Glutamatergic neuron (in vitro differentiated cells): ENCODE measurements at regions not wholly inside any gene's neighbourhood (a gene's known extent, or its start where the extent isn't known, plus 50 kb on each side); places are given as distances from the start of the nearest gene placed in this dataset.

Experiments
- DNase-seq: peaks from one replicate; pipeline ENCODE4 v3.0.0; 2022
- H3K27ac Mint-ChIP-seq: one replicate; pipeline ENCODE4 v1.8.0; 2020; ENCODE audit warnings: mild to moderate bottlenecking, mixed read lengths, inconsistent platforms; ENCODE audit not compliant: unreplicated experiment
- H3K27me3 Mint-ChIP-seq: one replicate; pipeline ENCODE4 v1.8.0; 2020; ENCODE audit warnings: mild to moderate bottlenecking, moderate library complexity, mixed read lengths, inconsistent platforms; ENCODE audit not compliant: unreplicated experiment
- H3K36me3 Mint-ChIP-seq: one replicate; pipeline ENCODE4 v1.8.0; 2020; ENCODE audit warnings: mild to moderate bottlenecking, mixed read lengths, inconsistent platforms; ENCODE audit not compliant: unreplicated experiment
- H3K4me1 Mint-ChIP-seq: one replicate; pipeline ENCODE4 v1.8.0; 2020; ENCODE audit warnings: mild to moderate bottlenecking, low read depth, mixed read lengths, inconsistent platforms; ENCODE audit not compliant: unreplicated experiment
- H3K4me3 Mint-ChIP-seq: one replicate; pipeline ENCODE4 v1.8.0; 2020; ENCODE audit warnings: mild to moderate bottlenecking, mixed read lengths, inconsistent platforms; ENCODE audit not compliant: unreplicated experiment
- H3K9me3 Mint-ChIP-seq: one replicate; pipeline ENCODE4 v1.8.0; 2020; ENCODE audit warnings: mild to moderate bottlenecking, moderate library complexity, mixed read lengths, inconsistent platforms; ENCODE audit not compliant: unreplicated experiment
- TF ChIP-seq, protein P1 (sequence below): fragments of 200-600 bp; sonication (generic); IDR thresholded peaks from one replicate; pipeline ENCODE4 v1.5.0; 2021; ENCODE audit not compliant: partially characterized antibody, unreplicated experiment

DNA sequence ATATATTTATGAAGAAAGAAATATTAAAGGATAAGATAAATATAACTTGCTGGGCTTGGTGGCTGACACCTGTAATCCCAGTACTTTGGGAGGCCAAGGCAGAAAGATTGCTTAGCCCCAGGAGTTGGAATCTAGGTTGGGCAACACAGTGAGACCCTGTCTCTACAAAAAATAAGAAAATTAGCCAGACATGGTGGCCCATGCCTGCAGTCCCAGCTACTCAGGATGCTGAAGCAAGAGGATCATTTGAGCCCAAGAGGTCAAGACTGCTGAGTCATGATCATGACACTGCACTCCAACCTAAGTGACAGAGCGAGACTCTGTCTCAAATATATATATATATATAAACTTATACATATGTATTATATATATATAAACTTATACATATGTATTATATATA, 164.0 kb downstream of the MRPL14 start:
- H3K36me3 Mint-ChIP-seq, result no peaks in the 10 kb centered on the region
- TF ChIP-seq, protein P1, sequence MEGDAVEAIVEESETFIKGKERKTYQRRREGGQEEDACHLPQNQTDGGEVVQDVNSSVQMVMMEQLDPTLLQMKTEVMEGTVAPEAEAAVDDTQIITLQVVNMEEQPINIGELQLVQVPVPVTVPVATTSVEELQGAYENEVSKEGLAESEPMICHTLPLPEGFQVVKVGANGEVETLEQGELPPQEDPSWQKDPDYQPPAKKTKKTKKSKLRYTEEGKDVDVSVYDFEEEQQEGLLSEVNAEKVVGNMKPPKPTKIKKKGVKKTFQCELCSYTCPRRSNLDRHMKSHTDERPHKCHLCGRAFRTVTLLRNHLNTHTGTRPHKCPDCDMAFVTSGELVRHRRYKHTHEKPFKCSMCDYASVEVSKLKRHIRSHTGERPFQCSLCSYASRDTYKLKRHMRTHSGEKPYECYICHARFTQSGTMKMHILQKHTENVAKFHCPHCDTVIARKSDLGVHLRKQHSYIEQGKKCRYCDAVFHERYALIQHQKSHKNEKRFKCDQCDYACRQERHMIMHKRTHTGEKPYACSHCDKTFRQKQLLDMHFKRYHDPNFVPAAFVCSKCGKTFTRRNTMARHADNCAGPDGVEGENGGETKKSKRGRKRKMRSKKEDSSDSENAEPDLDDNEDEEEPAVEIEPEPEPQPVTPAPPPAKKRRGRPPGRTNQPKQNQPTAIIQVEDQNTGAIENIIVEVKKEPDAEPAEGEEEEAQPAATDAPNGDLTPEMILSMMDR, result no peak
- H3K27ac Mint-ChIP-seq, result no peak overlapping the region
- H3K27me3 Mint-ChIP-seq, result peaks cover 6% of the 10 kb centered on the region
- H3K4me3 Mint-ChIP-seq, result no peak overlapping the region
- DNase-seq, result no peak
- H3K9me3 Mint-ChIP-seq, result peaks cover 2% of the 10 kb centered on the region
- H3K4me1 Mint-ChIP-seq, result no peaks in the 10 kb centered on the region

DNA sequence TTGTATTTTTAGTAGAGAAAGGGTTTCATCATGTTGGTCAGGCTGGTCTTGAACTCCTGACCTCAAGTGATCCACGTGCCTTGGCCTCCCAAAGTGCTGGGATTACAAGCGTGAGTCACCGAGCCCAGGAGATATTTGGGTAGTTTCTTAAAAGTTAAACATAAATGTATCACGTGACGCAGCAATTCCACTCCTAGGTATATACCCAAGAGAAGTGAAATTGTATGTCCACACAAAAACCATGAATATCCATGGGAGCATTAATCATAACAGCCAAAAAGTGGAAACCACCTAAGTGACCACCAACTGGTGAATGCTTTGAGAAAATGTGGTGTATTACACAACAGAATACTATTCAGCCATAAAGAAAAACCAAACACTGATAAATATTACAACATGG, 164.8 kb downstream of the MRPL14 start:
- Mint-ChIP-seq H3K9me3 (peaks cover 2% of the 10 kb centered on the region), H3K27me3 (peaks cover 6% of the 10 kb centered on the region), H3K4me1 (no peaks in the 10 kb centered on the region), H3K27ac (no peak overlapping the region), H3K4me3 (no peak overlapping the region), H3K36me3 (no peaks in the 10 kb centered on the region)
- TF ChIP-seq, protein P1, result no peak
- no peak for DNase-seq

DNA sequence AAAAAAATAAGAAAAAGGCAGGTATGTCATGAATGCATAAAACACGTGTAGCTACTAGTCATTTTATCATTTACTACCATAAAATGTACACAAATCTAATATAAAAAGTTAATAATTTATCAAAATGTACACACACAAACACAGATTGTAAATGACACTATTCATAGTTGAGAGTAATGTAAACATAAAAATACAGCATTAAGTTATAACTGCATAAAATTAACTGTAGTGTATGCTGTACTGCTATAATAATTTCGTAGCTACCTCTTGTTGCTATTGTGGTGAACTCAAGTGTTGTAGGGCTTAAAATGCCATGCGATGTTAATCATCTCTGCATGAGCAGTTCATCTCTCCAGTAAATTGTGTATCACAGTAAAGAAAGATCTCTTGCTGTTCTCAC, 170.0 kb downstream of the MRPL14 start:
- Mint-ChIP-seq H3K4me3 (no peak overlapping the region), H3K36me3 (peaks cover 5% of the 10 kb centered on the region), H3K9me3 (peaks cover 7% of the 10 kb centered on the region), H3K27ac (no peak overlapping the region), H3K27me3 (no peaks in the 10 kb centered on the region), H3K4me1 (no peaks in the 10 kb centered on the region)
- TF ChIP-seq, protein P1, result no peak
- no peak for DNase-seq

DNA sequence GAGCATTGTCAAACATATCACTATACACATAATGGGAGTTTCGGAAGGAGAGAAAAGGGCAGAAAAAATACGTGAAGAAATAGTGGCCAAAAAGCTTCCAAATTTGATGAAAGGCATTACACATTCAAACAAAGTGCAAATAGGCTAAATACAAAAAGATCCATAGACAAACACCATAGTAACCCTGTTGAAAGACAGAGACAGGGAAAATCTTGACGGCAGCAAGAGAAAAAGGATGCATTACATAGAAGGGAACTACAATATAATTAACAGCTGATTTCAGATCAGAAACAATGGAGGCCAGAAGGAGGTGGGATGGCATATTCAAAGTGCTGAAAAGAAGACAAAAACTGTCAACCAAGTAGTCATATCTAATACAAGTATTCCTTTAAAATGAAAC, 170.8 kb downstream of the MRPL14 start:
- no peak for DNase-seq
- no peak overlapping the region for H3K27ac Mint-ChIP-seq
- H3K4me1 Mint-ChIP-seq, result no peaks in the 10 kb centered on the region
- H3K9me3 Mint-ChIP-seq, result peaks cover 8% of the 10 kb centered on the region
- no peaks in the 10 kb centered on the region for H3K27me3 Mint-ChIP-seq
- no peak overlapping the region for H3K4me3 Mint-ChIP-seq
- peaks cover 5% of the 10 kb centered on the region for H3K36me3 Mint-ChIP-seq
- TF ChIP-seq, protein P1, result no peak

DNA sequence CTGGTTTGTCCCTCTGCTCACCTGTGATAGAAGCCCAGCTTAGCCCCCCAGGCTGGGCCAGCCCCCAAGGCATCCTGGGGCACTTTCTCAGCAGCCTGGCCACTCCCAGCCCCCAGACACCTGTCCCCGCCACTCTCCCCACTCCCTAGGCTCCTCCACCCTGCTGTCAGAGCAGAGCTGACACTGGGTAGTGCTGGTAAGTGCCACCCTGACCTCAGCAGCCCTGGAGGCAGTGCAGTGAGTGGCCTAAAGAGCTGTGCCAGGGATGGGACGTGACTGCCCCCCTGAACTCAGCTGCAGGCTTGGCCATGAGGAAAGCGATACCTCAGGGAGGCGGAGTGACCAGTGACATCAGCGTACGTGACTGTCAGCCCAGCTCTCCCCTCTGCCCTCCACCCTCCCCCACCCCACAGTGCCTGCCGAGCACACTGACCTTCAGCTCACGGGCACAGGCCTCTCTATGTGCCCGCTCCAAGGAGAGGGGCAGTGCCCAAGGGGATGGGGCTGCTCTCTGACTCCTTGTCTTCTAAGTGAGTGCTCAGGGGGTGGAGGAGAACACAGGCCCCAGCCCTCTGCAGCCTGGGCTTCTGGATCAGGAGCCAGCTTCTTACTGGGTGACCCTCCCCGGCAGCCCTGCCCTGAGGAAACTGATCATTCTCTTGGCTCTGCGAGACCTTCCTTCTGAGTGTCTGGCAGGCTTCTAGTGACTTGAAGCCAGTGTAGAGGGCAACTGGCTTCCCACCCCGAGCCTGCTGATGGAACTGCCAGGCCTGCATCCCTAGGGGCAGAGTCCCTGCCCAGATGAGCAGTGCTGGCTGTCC, 172.7 kb downstream of the MRPL14 start:
- no peak overlapping the region for H3K27ac Mint-ChIP-seq
- H3K27me3 Mint-ChIP-seq, result no peaks in the 10 kb centered on the region

More for the DNA sequence above, 172.7 kb downstream of the MRPL14 start:
- no peak for DNase-seq
- H3K4me1 Mint-ChIP-seq, result no peaks in the 10 kb centered on the region
- peaks cover 5% of the 10 kb centered on the region for H3K36me3 Mint-ChIP-seq
- peaks cover 8% of the 10 kb centered on the region for H3K9me3 Mint-ChIP-seq
- TF ChIP-seq, protein P1, result no peak
- H3K4me3 Mint-ChIP-seq, result no peak overlapping the region
